Breast epithelium (tissue), 4 donors: ENCODE measurements at regions not wholly inside any gene's neighbourhood (a gene's known extent, or its start where the extent isn't known, plus 50 kb on each side); places are given as distances from the start of the nearest gene placed in this dataset.

Source experiments
- DNase-seq, 2 donors: peaks; one replicate each; pipeline ENCODE4 v3.0.0-alpha.2; 2019; ENCODE audit warnings: low spot score in 2 of 2
- H3K27ac ChIP-seq, 2 donors: fragments of 200-600 bp; sonication (generic) in 1 of 2; one replicate each; pipeline ENCODE4 v1.5.1; 2016 to 2019; ENCODE audit warnings: mild to moderate bottlenecking in 1 of 2
- H3K27me3 ChIP-seq, 2 donors: fragments of 200-600 bp; sonication (generic) in 1 of 2; one replicate each; pipeline versions ENCODE4 v1.5.1 to v1.6.0; 2017 to 2019; ENCODE audit warnings: control low read depth in 1 of 2, mild to moderate bottlenecking in 1 of 2
- H3K36me3 ChIP-seq: fragments of 200-600 bp; one replicate; pipeline ENCODE4 v1.5.1; 2019
- H3K4me1 ChIP-seq, 2 donors: fragments of 200-600 bp; sonication (generic); one replicate each; pipeline ENCODE4 v1.5.1; 2016 to 2019; ENCODE audit warnings: control low read depth in 1 of 2
- H3K4me3 ChIP-seq, 3 donors: fragments of 200-600 bp; sonication (generic); 1 replicate in 2 of 3; 2 replicates in 1 of 3; pipeline ENCODE4 v1.5.1; 2016 to 2019; ENCODE audit warnings: mild to moderate bottlenecking in 3 of 3, moderate library complexity in 2 of 3
- H3K9me3 ChIP-seq, 2 donors: fragments of 200-600 bp; sonication (generic) in 1 of 2; one replicate each; pipeline ENCODE4 v1.5.1; 2016 to 2019; ENCODE audit warnings: control low read depth in 1 of 2
- CTCF ChIP-seq, 3 donors: fragments of 450-650 bp; IDR thresholded peaks; one replicate each; pipeline ENCODE4 v1.5.1; 2016 to 2017; ENCODE audit warnings: antibody characterized with exemption in 3 of 3, mild to moderate bottlenecking in 3 of 3, moderate library complexity in 3 of 3
- POLR2A ChIP-seq: fragments of 450-650 bp; IDR thresholded peaks from one replicate; pipeline ENCODE4 v1.6.1; 2016; ENCODE audit warnings: antibody characterized with exemption, mild to moderate bottlenecking, moderate library complexity
- POLR2AphosphoS5 ChIP-seq, 3 donors: sonication (generic); formaldehyde crosslinking; IDR thresholded peaks; one replicate each; pipeline ENCODE4 v1.6.1; 2017; ENCODE audit warnings: antibody characterized with exemption in 3 of 3
- intact Hi-C: fragments of 100-400 bp; cut with DNase I; formaldehyde crosslinking; loops from one replicate; pipeline ENCODE4 v1.15.1; 2023; ENCODE audit warnings: low total_unique reads

GRCh38 chr2:56450772-56451171, 267.0 kb downstream of the CCDC85A start:
- intact Hi-C loops: no loop called here
- TF ChIP-seq CTCF (IDR thresholded peaks at IDR 0.05): no peak
- no peak for TF ChIP-seq POLR2AphosphoS5 (IDR thresholded peaks at IDR 0.05)
- TF ChIP-seq POLR2A: no peak
- H3K4me3 ChIP-seq: no peak overlapping the region
- H3K36me3 ChIP-seq: no peaks in the 10 kb centered on the region
- no peaks in the 10 kb centered on the region for H3K4me1 ChIP-seq
- H3K27ac ChIP-seq: no peak overlapping the region
- no peaks in the 10 kb centered on the region for H3K9me3 ChIP-seq
- H3K27me3 ChIP-seq: no peaks in the 10 kb centered on the region
- DNase-seq: no peak

GRCh38 chr2:56455642-56456041, 271.9 kb downstream of the CCDC85A start:
- H3K4me3 ChIP-seq: no peak overlapping the region
- no peaks in the 10 kb centered on the region for H3K36me3 ChIP-seq
- intact Hi-C loops: loop anchor here (2.0 kb wide), 1 partner anchor 33 kb away; no protein-coding TSS in a partner anchor

GRCh38 chr2:56456791-56457190, 273.0 kb downstream of the CCDC85A start:
- no peaks in the 10 kb centered on the region for H3K36me3 ChIP-seq
- H3K27ac ChIP-seq: no peak overlapping the region
- intact Hi-C loops: loop anchor here (2.0 kb wide), 1 partner anchor 34 kb away; no protein-coding TSS in a partner anchor
- no peak overlapping the region for H3K4me3 ChIP-seq
- no peaks in the 10 kb centered on the region for H3K27me3 ChIP-seq
- no peak for DNase-seq
- TF ChIP-seq POLR2A (no peak), CTCF (IDR thresholded peaks at IDR 0.05) (no peak), POLR2AphosphoS5 (IDR thresholded peaks at IDR 0.05) (no peak)
- no peaks in the 10 kb centered on the region for H3K9me3 ChIP-seq
- no peaks in the 10 kb centered on the region for H3K4me1 ChIP-seq

More at GRCh38 chr2:56455642-56456041, 271.9 kb downstream of the CCDC85A start:
- no peak overlapping the region for H3K27ac ChIP-seq
- no peaks in the 10 kb centered on the region for H3K9me3 ChIP-seq
- no peak for DNase-seq
- no peaks in the 10 kb centered on the region for H3K4me1 ChIP-seq
- H3K27me3 ChIP-seq: no peaks in the 10 kb centered on the region
- TF ChIP-seq POLR2A (no peak), POLR2AphosphoS5 (IDR thresholded peaks at IDR 0.05) (no peak), CTCF (IDR thresholded peaks at IDR 0.05) (no peak)

GRCh38 chr2:56460508-56460907, 276.7 kb downstream of the CCDC85A start:
- no peak for TF ChIP-seq CTCF (IDR thresholded peaks at IDR 0.05)
- TF ChIP-seq POLR2A: no peak
- TF ChIP-seq POLR2AphosphoS5 (IDR thresholded peaks at IDR 0.05): no peak
- intact Hi-C loops: no loop called here

GRCh38 chr2:56464066-56464465, 280.3 kb downstream of the CCDC85A start:
- Histone ChIP-seq H3K4me3 (no peak overlapping the region), H3K4me1 (no peaks in the 10 kb centered on the region), H3K27me3 (no peaks in the 10 kb centered on the region), H3K9me3 (no peaks in the 10 kb centered on the region), H3K36me3 (no peaks in the 10 kb centered on the region), H3K27ac (no peak overlapping the region)
- intact Hi-C loops: no loop called here
- TF ChIP-seq POLR2A: no peak
- no peak for TF ChIP-seq POLR2AphosphoS5 (IDR thresholded peaks at IDR 0.05)
- TF ChIP-seq CTCF (IDR thresholded peaks at IDR 0.05): no peak
- no peak for DNase-seq

More at GRCh38 chr2:56460508-56460907, 276.7 kb downstream of the CCDC85A start:
- no peak for DNase-seq
- Histone ChIP-seq H3K27me3 (no peaks in the 10 kb centered on the region), H3K4me1 (no peaks in the 10 kb centered on the region), H3K9me3 (no peaks in the 10 kb centered on the region), H3K4me3 (no peak overlapping the region), H3K36me3 (no peaks in the 10 kb centered on the region), H3K27ac (no peak overlapping the region)
